ENCODE measurements at regions not wholly inside any gene's neighbourhood (a gene's known extent, or its start where the extent isn't known, plus 50 kb on each side); places are given as distances from the start of the nearest gene placed in this dataset.

DNA sequence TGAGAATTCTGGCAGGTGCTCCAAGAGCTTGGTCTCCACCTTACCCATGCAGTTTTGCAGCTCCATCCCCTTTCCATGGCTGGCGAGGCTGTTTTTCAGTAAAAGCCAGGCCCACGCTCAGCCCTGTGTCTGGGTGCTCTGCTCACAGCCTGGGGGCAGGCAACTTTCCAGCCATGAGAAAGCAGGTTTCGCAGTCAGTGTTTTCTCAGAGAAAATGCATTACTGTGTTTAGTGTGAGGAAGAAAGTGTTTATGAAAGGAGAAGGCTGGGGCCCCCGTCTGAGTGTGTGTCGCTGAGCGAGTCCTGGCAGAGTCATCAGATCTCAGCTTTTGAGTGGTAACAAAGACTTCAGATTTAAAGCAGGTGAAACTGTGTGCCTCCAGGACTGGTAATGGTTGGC lies 248.1 kb downstream of the IRX1 start:
- TF ChIP-seq, protein P1, sequence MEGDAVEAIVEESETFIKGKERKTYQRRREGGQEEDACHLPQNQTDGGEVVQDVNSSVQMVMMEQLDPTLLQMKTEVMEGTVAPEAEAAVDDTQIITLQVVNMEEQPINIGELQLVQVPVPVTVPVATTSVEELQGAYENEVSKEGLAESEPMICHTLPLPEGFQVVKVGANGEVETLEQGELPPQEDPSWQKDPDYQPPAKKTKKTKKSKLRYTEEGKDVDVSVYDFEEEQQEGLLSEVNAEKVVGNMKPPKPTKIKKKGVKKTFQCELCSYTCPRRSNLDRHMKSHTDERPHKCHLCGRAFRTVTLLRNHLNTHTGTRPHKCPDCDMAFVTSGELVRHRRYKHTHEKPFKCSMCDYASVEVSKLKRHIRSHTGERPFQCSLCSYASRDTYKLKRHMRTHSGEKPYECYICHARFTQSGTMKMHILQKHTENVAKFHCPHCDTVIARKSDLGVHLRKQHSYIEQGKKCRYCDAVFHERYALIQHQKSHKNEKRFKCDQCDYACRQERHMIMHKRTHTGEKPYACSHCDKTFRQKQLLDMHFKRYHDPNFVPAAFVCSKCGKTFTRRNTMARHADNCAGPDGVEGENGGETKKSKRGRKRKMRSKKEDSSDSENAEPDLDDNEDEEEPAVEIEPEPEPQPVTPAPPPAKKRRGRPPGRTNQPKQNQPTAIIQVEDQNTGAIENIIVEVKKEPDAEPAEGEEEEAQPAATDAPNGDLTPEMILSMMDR (IDR thresholded peaks at IDR 0.05; ENCODE audit: low read length) = no peak
- no peak for TF ChIP-seq EZH2 (optimal IDR thresholded peaks at IDR 0.05; ENCODE audit: low read depth, low read length)

Measured in MM.1S (cell line).